ENCODE measurements at regions not wholly inside any gene's neighbourhood (a gene's known extent, or its start where the extent isn't known, plus 50 kb on each side); places are given as distances from the start of the nearest gene placed in this dataset.

DNA sequence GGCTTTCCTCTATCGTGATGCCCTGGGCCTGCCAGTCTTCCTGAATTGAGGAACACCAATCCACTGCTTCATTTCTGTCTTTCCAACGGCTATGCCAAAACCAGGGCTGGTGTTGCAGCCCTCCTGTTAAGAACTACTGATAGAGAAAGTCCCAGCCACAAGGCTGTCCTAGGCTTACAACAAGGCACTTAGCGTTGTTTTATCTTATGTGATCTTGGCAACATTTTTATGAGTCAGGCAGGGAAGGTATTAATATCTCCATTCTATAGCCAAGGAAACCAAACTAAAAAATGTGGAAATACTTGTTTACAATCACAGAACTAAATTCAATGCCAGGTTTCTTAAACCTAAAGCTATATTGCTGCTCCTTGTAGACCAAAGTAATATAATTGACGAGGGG lies 89.9 kb upstream of the AMOTL1 start:
- Mint-ChIP-seq H3K36me3 (no peaks in the 10 kb centered on the region), H3K4me1 (no peaks in the 10 kb centered on the region), H3K27me3 (peaks cover 2 to 4% of the 10 kb centered on the region in 2 donors), H3K9me3 (no peaks in the 10 kb centered on the region), H3K27ac (no peak overlapping the region), H3K4me3 (no peak overlapping the region)
- no peaks in the 10 kb centered on the region for H3K4me1 ChIP-seq (ENCODE audit: insufficient read depth, low read length)
- ChIA-PET POLR2A (ENCODE audit: partially characterized antibody) (no interaction called here), CTCF (ENCODE audit: partially characterized antibody) (no interaction called here)
- no peak for DNase-seq
- H3K9me3 ChIP-seq (ENCODE audit: control insufficient read depth in 1 of 2, low read length in 2 of 2), result no peaks in the 10 kb centered on the region
- intact Hi-C loops (cut with micrococcal nuclease), result no loop called here
- H3K27me3 ChIP-seq (ENCODE audit: insufficient read depth, low read length), result no peaks in the 10 kb centered on the region
- H3K36me3 ChIP-seq (ENCODE audit: insufficient read depth, low read length), result no peaks in the 10 kb centered on the region
- H3K4me3 ChIP-seq (ENCODE audit: low read length in 2 of 2), result no peak overlapping the region
- H3K27ac ChIP-seq (ENCODE audit: low read depth, low read length), result no peak overlapping the region

GRCh38 chr11:94678901-94679300 lies 89.3 kb upstream of the AMOTL1 start:
- H3K27ac ChIP-seq (ENCODE audit: low read depth, low read length), result no peak overlapping the region
- CTCF ChIA-PET (ENCODE audit: partially characterized antibody), result no interaction called here
- POLR2A ChIA-PET (ENCODE audit: partially characterized antibody), result no interaction called here
- no peaks in the 10 kb centered on the region for H3K9me3 Mint-ChIP-seq
- H3K4me1 ChIP-seq (ENCODE audit: insufficient read depth, low read length), result no peaks in the 10 kb centered on the region
- no peaks in the 10 kb centered on the region for H3K4me1 Mint-ChIP-seq
- intact Hi-C loops (cut with micrococcal nuclease), result no loop called here
- H3K36me3 Mint-ChIP-seq, result no peaks in the 10 kb centered on the region
- no peaks in the 10 kb centered on the region for H3K36me3 ChIP-seq (ENCODE audit: insufficient read depth, low read length)
- H3K4me3 Mint-ChIP-seq, result no peak overlapping the region
- DNase-seq, result no peak
- H3K27me3 Mint-ChIP-seq, result peaks cover 3 to 4% of the 10 kb centered on the region in 2 donors
- no peaks in the 10 kb centered on the region for H3K27me3 ChIP-seq (ENCODE audit: insufficient read depth, low read length)
- no peak overlapping the region for H3K4me3 ChIP-seq (ENCODE audit: low read length in 2 of 2)
- no peaks in the 10 kb centered on the region for H3K9me3 ChIP-seq (ENCODE audit: control insufficient read depth in 1 of 2, low read length in 2 of 2)
- H3K27ac Mint-ChIP-seq, result no peak overlapping the region

- Histone ChIP-seq H3K27ac (ENCODE audit: low read depth, low read length) (no peak overlapping the region), H3K4me3 (ENCODE audit: low read length in 2 of 2) (no peak overlapping the region), H3K36me3 (ENCODE audit: insufficient read depth, low read length) (no peaks in the 10 kb centered on the region), H3K27me3 (ENCODE audit: insufficient read depth, low read length) (no peaks in the 10 kb centered on the region), H3K4me1 (ENCODE audit: insufficient read depth, low read length) (no peaks in the 10 kb centered on the region), H3K9me3 (ENCODE audit: control insufficient read depth in 1 of 2, low read length in 2 of 2) (no peaks in the 10 kb centered on the region)
- peaks cover under 1 to 7% (median 6%) of the 10 kb centered on the region in 8 donors for H3K9me3 Mint-ChIP-seq
- ChIA-PET POLR2A (ENCODE audit: partially characterized antibody) (no interaction called here), CTCF (ENCODE audit: partially characterized antibody) (no interaction called here)
- H3K27ac Mint-ChIP-seq, result no peak overlapping the region
- intact Hi-C loops (cut with micrococcal nuclease), result no loop called here
- H3K4me3 Mint-ChIP-seq, result no peak overlapping the region
- DNase-seq, result no peak
- H3K27me3 Mint-ChIP-seq, result peaks cover 4 to 6% of the 10 kb centered on the region in 2 donors
- no peaks in the 10 kb centered on the region for H3K36me3 Mint-ChIP-seq
- H3K4me1 Mint-ChIP-seq, result no peaks in the 10 kb centered on the region
Observed at GRCh38 chr11:94680426-94680825, 87.7 kb upstream of the AMOTL1 start.

DNA sequence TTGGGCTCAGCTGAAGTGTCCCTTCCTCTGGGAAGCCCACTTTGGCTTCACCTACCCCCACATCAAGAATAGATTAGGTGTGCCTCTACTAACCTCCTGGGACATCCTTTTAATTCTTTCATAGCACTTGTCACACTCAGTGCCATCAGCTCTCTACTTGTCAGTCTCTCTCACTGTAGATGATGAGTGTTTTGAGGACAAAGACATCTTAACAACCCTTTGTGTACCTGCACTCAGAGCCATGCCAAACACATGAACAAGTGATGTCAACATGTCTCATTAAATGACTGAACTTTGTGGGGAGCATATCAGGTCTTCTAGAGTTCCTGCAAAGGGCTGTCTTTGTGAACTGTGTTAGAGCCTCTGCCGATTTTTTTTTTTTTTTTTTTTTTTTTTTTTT lies 87.0 kb upstream of the AMOTL1 start:
- Mint-ChIP-seq H3K4me3 (no peak overlapping the region), H3K27ac (no peak overlapping the region), H3K27me3 (peaks cover 5 to 6% of the 10 kb centered on the region in 2 donors), H3K36me3 (no peaks in the 10 kb centered on the region), H3K9me3 (peaks cover 2 to 14% (median 9%) of the 10 kb centered on the region in 8 donors), H3K4me1 (peaks cover 0 to 1% (median 0%) of the 10 kb centered on the region in 4 donors)
- no peak overlapping the region for H3K4me3 ChIP-seq (ENCODE audit: low read length in 2 of 2)
- H3K36me3 ChIP-seq (ENCODE audit: insufficient read depth, low read length), result no peaks in the 10 kb centered on the region
- H3K27me3 ChIP-seq (ENCODE audit: insufficient read depth, low read length), result no peaks in the 10 kb centered on the region
- CTCF ChIA-PET (ENCODE audit: partially characterized antibody), result no interaction called here
- intact Hi-C loops (cut with micrococcal nuclease), result no loop called here
- no peak overlapping the region for H3K27ac ChIP-seq (ENCODE audit: low read depth, low read length)
- H3K9me3 ChIP-seq (ENCODE audit: control insufficient read depth in 1 of 2, low read length in 2 of 2), result no peaks in the 10 kb centered on the region
- no peaks in the 10 kb centered on the region for H3K4me1 ChIP-seq (ENCODE audit: insufficient read depth, low read length)
- POLR2A ChIA-PET (ENCODE audit: partially characterized antibody), result no interaction called here
- no peak for DNase-seq

GRCh38 chr11:94681852-94682251 lies 86.3 kb upstream of the AMOTL1 start:
- Histone ChIP-seq H3K27ac (ENCODE audit: low read depth, low read length) (no peak overlapping the region), H3K27me3 (ENCODE audit: insufficient read depth, low read length) (no peaks in the 10 kb centered on the region), H3K4me1 (ENCODE audit: insufficient read depth, low read length) (no peaks in the 10 kb centered on the region), H3K4me3 (ENCODE audit: low read length in 2 of 2) (no peak overlapping the region), H3K9me3 (ENCODE audit: control insufficient read depth in 1 of 2, low read length in 2 of 2) (no peaks in the 10 kb centered on the region), H3K36me3 (ENCODE audit: insufficient read depth, low read length) (no peaks in the 10 kb centered on the region)
- peaks cover 2 to 14% (median 9%) of the 10 kb centered on the region in 8 donors for H3K9me3 Mint-ChIP-seq
- H3K27ac Mint-ChIP-seq, result no peak overlapping the region
- no peak for DNase-seq
- ChIA-PET POLR2A (ENCODE audit: partially characterized antibody) (no interaction called here), CTCF (ENCODE audit: partially characterized antibody) (no interaction called here)
- intact Hi-C loops (cut with micrococcal nuclease), result no loop called here
- H3K4me3 Mint-ChIP-seq, result no peak overlapping the region
- H3K27me3 Mint-ChIP-seq, result peaks cover 5 to 6% of the 10 kb centered on the region in 2 donors
- H3K4me1 Mint-ChIP-seq, result peaks cover 0 to 1% (median 0%) of the 10 kb centered on the region in 4 donors
- H3K36me3 Mint-ChIP-seq, result no peaks in the 10 kb centered on the region

DNA sequence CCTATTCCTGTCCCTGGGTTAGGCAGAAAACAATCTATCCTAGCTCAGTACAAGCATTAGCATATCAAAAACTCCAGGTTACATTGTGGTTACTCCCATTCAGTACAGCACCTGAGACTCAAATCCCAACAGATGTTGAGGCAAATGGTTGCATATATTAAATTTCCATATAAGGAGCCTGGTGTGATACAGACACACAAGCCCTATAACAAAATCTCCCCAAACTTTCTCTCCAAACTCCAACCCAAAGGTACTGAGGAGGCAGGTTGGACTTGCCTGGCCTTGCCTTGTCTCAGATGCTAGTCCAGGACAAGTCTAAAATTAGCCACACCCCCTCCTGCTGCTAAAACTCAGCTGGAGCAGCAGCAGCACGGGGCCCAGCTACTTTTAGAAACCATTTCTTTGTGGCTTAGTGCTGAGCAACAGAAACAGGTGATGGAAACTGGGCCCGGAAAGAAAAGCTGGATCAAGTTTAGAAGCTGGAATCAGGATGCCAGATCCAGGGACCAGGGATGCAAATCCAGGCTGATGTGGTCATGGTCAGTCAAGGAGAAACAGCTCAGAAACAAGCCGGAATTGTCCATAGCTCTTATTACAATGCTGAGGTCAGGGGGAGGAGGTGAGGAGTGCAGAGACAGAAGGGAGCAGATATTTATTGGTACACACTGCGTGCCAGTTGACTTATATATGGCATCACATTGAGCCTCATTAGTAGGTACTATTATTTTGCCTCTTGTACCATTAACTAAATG lies 73.7 kb upstream of the AMOTL1 start:
- peaks cover 0 to 14% of the 10 kb centered on the region in 2 donors for H3K27me3 Mint-ChIP-seq
- ChIA-PET CTCF (ENCODE audit: partially characterized antibody) (no interaction called here), POLR2A (ENCODE audit: partially characterized antibody) (no interaction called here)
- H3K36me3 ChIP-seq (ENCODE audit: insufficient read depth, low read length), result no peaks in the 10 kb centered on the region
- no peaks in the 10 kb centered on the region for H3K4me1 Mint-ChIP-seq
- H3K27ac ChIP-seq (ENCODE audit: low read depth, low read length), result no peak overlapping the region
- no peaks in the 10 kb centered on the region for H3K9me3 Mint-ChIP-seq
- H3K4me3 ChIP-seq (ENCODE audit: low read length in 2 of 2), result no peak overlapping the region
- intact Hi-C loops (cut with micrococcal nuclease), result no loop called here
- DNase-seq, result no peak
- no peak overlapping the region for H3K4me3 Mint-ChIP-seq
- no peaks in the 10 kb centered on the region for H3K27me3 ChIP-seq (ENCODE audit: insufficient read depth, low read length)
- no peaks in the 10 kb centered on the region for H3K9me3 ChIP-seq (ENCODE audit: control insufficient read depth in 1 of 2, low read length in 2 of 2)
- H3K36me3 Mint-ChIP-seq, result no peaks in the 10 kb centered on the region
- no peaks in the 10 kb centered on the region for H3K4me1 ChIP-seq (ENCODE audit: insufficient read depth, low read length)
- no peak overlapping the region for H3K27ac Mint-ChIP-seq

DNA sequence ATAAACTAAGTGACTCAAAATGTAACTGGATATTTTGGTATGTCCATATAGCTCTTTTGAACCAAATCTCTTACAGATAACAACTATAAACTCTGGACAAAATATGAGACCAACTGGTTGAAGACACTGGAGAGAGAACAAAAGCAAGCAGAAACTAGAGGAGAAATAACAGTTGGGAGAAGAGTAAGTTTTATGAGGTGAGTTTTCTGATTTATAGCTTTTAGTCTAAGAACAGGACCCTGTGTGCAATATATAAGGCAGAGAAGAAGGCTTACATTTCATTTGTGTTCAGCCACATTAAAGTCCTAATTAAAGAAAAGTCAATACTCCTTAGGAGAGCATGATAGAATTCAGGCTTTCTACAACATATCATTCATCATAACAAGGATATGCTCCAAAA lies 71.0 kb upstream of the AMOTL1 start:
- Mint-ChIP-seq H3K4me3 (no peak overlapping the region), H3K27me3 (peaks cover 5 to 16% of the 10 kb centered on the region in 2 donors), H3K4me1 (no peaks in the 10 kb centered on the region), H3K36me3 (no peaks in the 10 kb centered on the region), H3K9me3 (peaks cover 0 to 2% (median 0%) of the 10 kb centered on the region in 8 donors), H3K27ac (no peak overlapping the region)
- ChIA-PET POLR2A (ENCODE audit: partially characterized antibody) (no interaction called here), CTCF (ENCODE audit: partially characterized antibody) (no interaction called here)
- H3K9me3 ChIP-seq (ENCODE audit: control insufficient read depth in 1 of 2, low read length in 2 of 2), result no peaks in the 10 kb centered on the region
- H3K27me3 ChIP-seq (ENCODE audit: insufficient read depth, low read length), result no peaks in the 10 kb centered on the region
- no peaks in the 10 kb centered on the region for H3K4me1 ChIP-seq (ENCODE audit: insufficient read depth, low read length)
- no peaks in the 10 kb centered on the region for H3K36me3 ChIP-seq (ENCODE audit: insufficient read depth, low read length)
- DNase-seq, result no peak
- no peak overlapping the region for H3K4me3 ChIP-seq (ENCODE audit: low read length in 2 of 2)
- intact Hi-C loops (cut with micrococcal nuclease), result no loop called here
- H3K27ac ChIP-seq (ENCODE audit: low read depth, low read length), result no peak overlapping the region

GRCh38 chr11:94700622-94701021 lies 67.5 kb upstream of the AMOTL1 start:
- Histone ChIP-seq H3K27me3 (ENCODE audit: insufficient read depth, low read length) (no peaks in the 10 kb centered on the region), H3K4me3 (ENCODE audit: low read length in 2 of 2) (no peak overlapping the region), H3K4me1 (ENCODE audit: insufficient read depth, low read length) (no peaks in the 10 kb centered on the region), H3K9me3 (ENCODE audit: control insufficient read depth in 1 of 2, low read length in 2 of 2) (no peaks in the 10 kb centered on the region), H3K36me3 (ENCODE audit: insufficient read depth, low read length) (no peaks in the 10 kb centered on the region), H3K27ac (ENCODE audit: low read depth, low read length) (no peak overlapping the region)
- intact Hi-C loops (cut with micrococcal nuclease), result no loop called here
- Mint-ChIP-seq H3K27ac (no peak overlapping the region), H3K27me3 (peaks cover 5 to 8% of the 10 kb centered on the region in 2 donors), H3K9me3 (peaks cover 0 to 2% (median 0%) of the 10 kb centered on the region in 8 donors), H3K4me3 (no peak overlapping the region), H3K4me1 (no peaks in the 10 kb centered on the region), H3K36me3 (no peaks in the 10 kb centered on the region)
- POLR2A ChIA-PET (ENCODE audit: partially characterized antibody), result no interaction called here
- no peak for DNase-seq
- CTCF ChIA-PET (ENCODE audit: partially characterized antibody), result no interaction called here
